HFFc6 (cell line): ENCODE measurements at regions not wholly inside any gene's neighbourhood (a gene's known extent, or its start where the extent isn't known, plus 50 kb on each side); places are given as distances from the start of the nearest gene placed in this dataset.
"Not testable (repeated sequence)": the region's sequence is repeated elsewhere in the genome, so short reads cannot be mapped to it uniquely, and the experiment has no call there.

Experiments
- DNase-seq: peaks from one replicate; pipeline ENCODE4 v3.0.0-alpha.2; 2018
- H3K27ac Mint-ChIP-seq: 2 replicates; pipeline ENCODE4 v1.8.0; 2020; ENCODE audit warnings: mild to moderate bottlenecking, mixed read lengths
- H3K27me3 Mint-ChIP-seq: 2 replicates; pipeline ENCODE4 v1.8.0; 2021; ENCODE audit warnings: mild to moderate bottlenecking, moderate library complexity, mixed read lengths; ENCODE audit not compliant: insufficient read depth
- H3K36me3 Mint-ChIP-seq: 2 replicates; pipeline ENCODE4 v1.8.0; 2021; ENCODE audit warnings: low read depth, mixed read lengths
- H3K4me1 Mint-ChIP-seq: 2 replicates; pipeline ENCODE4 v1.8.0; 2020; ENCODE audit warnings: low read depth, mixed read lengths
- H3K4me3 Mint-ChIP-seq: 2 replicates; pipeline ENCODE4 v1.8.0; 2020; ENCODE audit warnings: mild to moderate bottlenecking, moderate library complexity, mixed read lengths
- H3K9me3 Mint-ChIP-seq: 2 replicates; pipeline ENCODE4 v1.8.0; 2020; ENCODE audit warnings: mild to moderate bottlenecking, mixed read lengths
- TF ChIP-seq, protein P1 (sequence below): fragments of 200-600 bp; sonication (generic); IDR thresholded peaks from 2 replicates; pipeline ENCODE4 v1.5.0; 2021; ENCODE audit warnings: antibody characterized with exemption, mild to moderate bottlenecking

DNA sequence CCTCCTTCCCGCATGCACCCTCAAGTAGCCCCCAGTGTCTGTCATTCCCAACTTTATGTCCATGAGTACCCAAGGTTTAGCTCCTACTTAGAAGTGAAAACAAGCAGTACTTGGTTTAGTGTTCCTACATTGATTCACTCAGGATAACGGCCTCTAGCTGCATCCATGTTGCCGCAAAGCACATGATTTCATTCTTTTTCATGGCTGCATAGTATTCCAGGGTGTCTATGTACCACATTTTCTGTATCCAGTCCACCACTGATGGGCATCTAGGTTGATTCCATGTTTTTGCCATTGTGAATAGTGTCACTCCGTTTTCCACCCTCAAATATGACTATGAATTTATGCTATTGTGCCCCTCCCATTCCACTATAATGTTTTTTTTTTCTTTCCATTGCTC is 130.5 kb upstream of the MXRA5 start:
- H3K4me3 Mint-ChIP-seq, result no peak overlapping the region
- TF ChIP-seq, protein P1, sequence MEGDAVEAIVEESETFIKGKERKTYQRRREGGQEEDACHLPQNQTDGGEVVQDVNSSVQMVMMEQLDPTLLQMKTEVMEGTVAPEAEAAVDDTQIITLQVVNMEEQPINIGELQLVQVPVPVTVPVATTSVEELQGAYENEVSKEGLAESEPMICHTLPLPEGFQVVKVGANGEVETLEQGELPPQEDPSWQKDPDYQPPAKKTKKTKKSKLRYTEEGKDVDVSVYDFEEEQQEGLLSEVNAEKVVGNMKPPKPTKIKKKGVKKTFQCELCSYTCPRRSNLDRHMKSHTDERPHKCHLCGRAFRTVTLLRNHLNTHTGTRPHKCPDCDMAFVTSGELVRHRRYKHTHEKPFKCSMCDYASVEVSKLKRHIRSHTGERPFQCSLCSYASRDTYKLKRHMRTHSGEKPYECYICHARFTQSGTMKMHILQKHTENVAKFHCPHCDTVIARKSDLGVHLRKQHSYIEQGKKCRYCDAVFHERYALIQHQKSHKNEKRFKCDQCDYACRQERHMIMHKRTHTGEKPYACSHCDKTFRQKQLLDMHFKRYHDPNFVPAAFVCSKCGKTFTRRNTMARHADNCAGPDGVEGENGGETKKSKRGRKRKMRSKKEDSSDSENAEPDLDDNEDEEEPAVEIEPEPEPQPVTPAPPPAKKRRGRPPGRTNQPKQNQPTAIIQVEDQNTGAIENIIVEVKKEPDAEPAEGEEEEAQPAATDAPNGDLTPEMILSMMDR, result no peak
- H3K27ac Mint-ChIP-seq, result no peak overlapping the region
- H3K36me3 Mint-ChIP-seq, result no peaks in the 10 kb centered on the region; the same call in 1 of the 2 replicates
- no peak for DNase-seq
- H3K9me3 Mint-ChIP-seq, result peaks cover 4% of the 10 kb centered on the region; the same call in 1 of the 2 replicates
- H3K4me1 Mint-ChIP-seq, result no peaks in the 10 kb centered on the region
- peaks cover 3% of the 10 kb centered on the region; the same call in 1 of the 2 replicates for H3K27me3 Mint-ChIP-seq

DNA sequence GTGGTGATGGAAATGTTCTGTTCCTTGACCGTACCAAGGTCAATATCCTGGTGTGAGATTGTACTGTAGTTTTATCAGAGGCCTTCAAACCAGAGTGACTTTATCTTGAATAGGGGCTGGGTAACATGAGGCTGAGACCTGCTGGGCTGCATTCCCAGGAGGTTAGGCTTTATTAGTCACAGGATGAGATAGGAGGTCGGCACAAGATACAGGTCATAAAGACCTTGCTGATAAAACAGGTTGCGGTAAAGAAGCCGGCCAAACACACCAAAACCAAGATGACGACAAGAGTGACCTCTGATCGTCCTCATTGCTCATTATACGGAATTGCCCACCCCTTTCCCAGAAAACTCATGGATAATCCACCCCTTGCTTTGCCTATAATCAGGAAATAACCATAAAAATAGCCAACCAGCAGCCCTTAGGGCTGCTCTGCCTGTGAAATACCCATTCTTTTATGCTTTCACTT is 123.8 kb upstream of the MXRA5 start:
- not testable (repeated sequence) for H3K36me3 Mint-ChIP-seq, H3K27ac Mint-ChIP-seq, H3K4me3 Mint-ChIP-seq, H3K4me1 Mint-ChIP-seq, H3K27me3 Mint-ChIP-seq, H3K9me3 Mint-ChIP-seq, DNase-seq

- TF ChIP-seq, protein P1, result no peak
- H3K9me3 Mint-ChIP-seq, result no peaks in the 10 kb centered on the region
- no peak overlapping the region for H3K27ac Mint-ChIP-seq
- H3K36me3 Mint-ChIP-seq, result no peaks in the 10 kb centered on the region
- peaks cover 5% of the 10 kb centered on the region; the same call in 1 of the 2 replicates for H3K4me1 Mint-ChIP-seq
- no peak for DNase-seq
- H3K27me3 Mint-ChIP-seq, result peaks cover 4% of the 10 kb centered on the region; the same call in 1 of the 2 replicates
- H3K4me3 Mint-ChIP-seq, result no peak overlapping the region
Measured at GRCh38 chrX:3468031-3468430, 121.6 kb upstream of the MXRA5 start.

DNA sequence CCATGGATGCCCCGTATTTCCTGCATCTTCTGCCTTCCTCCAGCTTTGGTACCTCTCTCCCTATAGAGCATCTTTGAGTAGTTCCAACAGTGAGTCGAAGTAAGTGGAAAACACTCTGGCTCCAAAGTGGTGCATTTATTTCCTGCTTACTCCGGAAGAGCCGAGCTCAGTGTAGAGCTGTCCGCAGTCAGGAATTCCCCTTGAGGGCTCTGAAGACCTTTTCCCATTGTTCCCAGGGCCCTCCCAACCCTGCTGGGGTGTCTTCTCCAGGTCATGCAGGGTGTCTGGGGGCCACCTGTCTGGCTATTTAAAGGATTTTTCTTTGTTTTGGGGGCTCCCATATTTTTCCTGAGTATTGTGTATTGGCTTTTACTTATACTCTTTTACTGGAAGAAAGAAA is 118.6 kb upstream of the MXRA5 start:
- Mint-ChIP-seq H3K36me3 (no peaks in the 10 kb centered on the region), H3K4me1 (peaks cover 18% of the 10 kb centered on the region)

GRCh38 chrX:3462166-3462508 is 115.7 kb upstream of the MXRA5 start:
- no peaks in the 10 kb centered on the region; the same call in 1 of the 2 replicates for H3K27me3 Mint-ChIP-seq
- TF ChIP-seq, protein P1, result no peak
- peak overlapping the region; percentile 90 for H3K27ac Mint-ChIP-seq
- peaks cover 22% of the 10 kb centered on the region for H3K4me1 Mint-ChIP-seq
- peak overlapping the region; percentile 89 for H3K4me3 Mint-ChIP-seq
- H3K36me3 Mint-ChIP-seq, result no peaks in the 10 kb centered on the region
- DNase-seq, result no peak
- no peaks in the 10 kb centered on the region for H3K9me3 Mint-ChIP-seq

More for the DNA sequence above, 118.6 kb upstream of the MXRA5 start:
- peaks cover 4% of the 10 kb centered on the region; the same call in 1 of the 2 replicates for H3K27me3 Mint-ChIP-seq
- H3K27ac Mint-ChIP-seq, result no peak overlapping the region
- H3K9me3 Mint-ChIP-seq, result no peaks in the 10 kb centered on the region
- TF ChIP-seq, protein P1, result no peak
- no peak for DNase-seq
- H3K4me3 Mint-ChIP-seq, result no peak overlapping the region

- Mint-ChIP-seq H3K9me3 (no peaks in the 10 kb centered on the region), H3K27ac (peak overlapping the region; percentile 90), H3K4me3 (peak overlapping the region; percentile 89), H3K36me3 (no peaks in the 10 kb centered on the region), H3K4me1 (peaks cover 22% of the 10 kb centered on the region), H3K27me3 (no peaks in the 10 kb centered on the region; the same call in 1 of the 2 replicates)
- DNase-seq, result peak; percentile 33
- TF ChIP-seq, protein P1, result no peak
Measured at GRCh38 chrX:3461397-3462165, 115.1 kb upstream of the MXRA5 start.
